Caco-2 (cell line): ENCODE measurements at regions not wholly inside any gene's neighbourhood (a gene's known extent, or its start where the extent isn't known, plus 50 kb on each side); places are given as distances from the start of the nearest gene placed in this dataset.

Experiments
- BruUV-seq: library from RNA; stranded (reverse); fragments of 400-500 nt; replicated peaks from 2 replicates; lab custom pipeline; 2021; lab: Mats Ljungman, UMichigan
- CTCF ChIA-PET: fragments of 300-600 bp; sonication (Branson Sonifier 250); formaldehyde crosslinking; loops from one replicate; lab custom pipeline; 2022; ENCODE audit warnings: antibody characterized with exemption; lab: Charles Lee
- POLR2A ChIA-PET: fragments of 300-600 bp; sonication (Branson Sonifier 250); formaldehyde crosslinking; loops from one replicate; lab custom pipeline; 2022; ENCODE audit warnings: antibody characterized with exemption; lab: Charles Lee
- DNase-seq, 2 experiments: peaks; one replicate each; pipeline versions ENCODE4 v3.0.0 to v3.0.0-alpha.2; 2020 to 2022
- H3K27me3 ChIP-seq: replicated peaks from 2 replicates; pipeline ENCODE4 v1.6.0; 2011; ENCODE audit warnings: low read length; ENCODE audit not compliant: control insufficient read depth, insufficient read depth
- H3K36me3 ChIP-seq: 2 replicates; pipeline ENCODE4 v1.5.1; 2011; ENCODE audit warnings: low read length; ENCODE audit not compliant: control insufficient read depth, insufficient read depth
- H3K4me1 ChIP-seq: fragments of 250-450 bp; sonication (Bioruptor Pico); 2 replicates; pipeline ENCODE4 v1.5.1; 2020; ENCODE audit warnings: mild to moderate bottlenecking
- H3K4me3 ChIP-seq: 2 replicates; pipeline ENCODE4 v1.5.1; 2011; ENCODE audit warnings: low read depth, mild to moderate bottlenecking, control low read depth, low read length
- H3K9me3 ChIP-seq: fragments of 250-450 bp; sonication (Bioruptor Pico); 2 replicates; pipeline ENCODE4 v1.5.1; 2020; ENCODE audit warnings: mild to moderate bottlenecking, moderate library complexity
- H3K27ac Mint-ChIP-seq: one replicate; pipeline ENCODE4 v1.8.0; 2022; ENCODE audit warnings: mixed read lengths; ENCODE audit not compliant: unreplicated experiment
- H3K27me3 Mint-ChIP-seq: one replicate; pipeline ENCODE4 v1.8.0; 2022; ENCODE audit warnings: mixed read lengths; ENCODE audit not compliant: insufficient read depth, unreplicated experiment
- H3K36me3 Mint-ChIP-seq: one replicate; pipeline ENCODE4 v1.8.0; 2022; ENCODE audit warnings: mild to moderate bottlenecking, mixed read lengths; ENCODE audit not compliant: insufficient read depth, unreplicated experiment
- H3K4me1 Mint-ChIP-seq: one replicate; pipeline ENCODE4 v1.8.0; 2022; ENCODE audit warnings: low read depth, mixed read lengths; ENCODE audit not compliant: unreplicated experiment
- H3K4me3 Mint-ChIP-seq: one replicate; pipeline ENCODE4 v1.8.0; 2022; ENCODE audit warnings: mild to moderate bottlenecking, moderate library complexity, mixed read lengths; ENCODE audit not compliant: unreplicated experiment
- H3K9me3 Mint-ChIP-seq: one replicate; pipeline ENCODE4 v1.8.0; 2022; ENCODE audit warnings: mixed read lengths; ENCODE audit not compliant: unreplicated experiment
- intact Hi-C: fragments of 100-400 bp; cut with micrococcal nuclease; formaldehyde crosslinking; loops from one replicate; pipeline ENCODE4 v1.10.0; 2022; ENCODE audit not compliant: unreplicated experiment
- TF ChIP-seq, protein P1 (sequence below), 2 experiments: fragments of 200-600 bp in 1 of 2; IDR thresholded peaks; 1 replicate in 1 of 2; 2 replicates in 1 of 2; pipeline versions ENCODE4 v1.5.1 to v1.8.0; 2011 to 2022; ENCODE audit warnings: antibody characterized with exemption in 1 of 2, control low read depth in 1 of 2, inconsistent platforms in 1 of 2, low read depth in 1 of 2, low read length in 1 of 2, mild to moderate bottlenecking in 1 of 2, moderate library complexity in 1 of 2; ENCODE audit not compliant: insufficient read depth in 1 of 2, severe bottlenecking in 1 of 2, unreplicated experiment in 1 of 2

GRCh38 chr22:49255154-49255553 is 572.5 kb downstream of the BRD1 start:
- no peak for DNase-seq
- TF ChIP-seq, protein P1, sequence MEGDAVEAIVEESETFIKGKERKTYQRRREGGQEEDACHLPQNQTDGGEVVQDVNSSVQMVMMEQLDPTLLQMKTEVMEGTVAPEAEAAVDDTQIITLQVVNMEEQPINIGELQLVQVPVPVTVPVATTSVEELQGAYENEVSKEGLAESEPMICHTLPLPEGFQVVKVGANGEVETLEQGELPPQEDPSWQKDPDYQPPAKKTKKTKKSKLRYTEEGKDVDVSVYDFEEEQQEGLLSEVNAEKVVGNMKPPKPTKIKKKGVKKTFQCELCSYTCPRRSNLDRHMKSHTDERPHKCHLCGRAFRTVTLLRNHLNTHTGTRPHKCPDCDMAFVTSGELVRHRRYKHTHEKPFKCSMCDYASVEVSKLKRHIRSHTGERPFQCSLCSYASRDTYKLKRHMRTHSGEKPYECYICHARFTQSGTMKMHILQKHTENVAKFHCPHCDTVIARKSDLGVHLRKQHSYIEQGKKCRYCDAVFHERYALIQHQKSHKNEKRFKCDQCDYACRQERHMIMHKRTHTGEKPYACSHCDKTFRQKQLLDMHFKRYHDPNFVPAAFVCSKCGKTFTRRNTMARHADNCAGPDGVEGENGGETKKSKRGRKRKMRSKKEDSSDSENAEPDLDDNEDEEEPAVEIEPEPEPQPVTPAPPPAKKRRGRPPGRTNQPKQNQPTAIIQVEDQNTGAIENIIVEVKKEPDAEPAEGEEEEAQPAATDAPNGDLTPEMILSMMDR (IDR thresholded peaks at IDR 0.05; ENCODE audit: insufficient read depth in 1 of 2, low read depth in 1 of 2, low read length in 1 of 2, severe bottlenecking in 1 of 2, unreplicated experiment in 1 of 2), result no peak
- Mint-ChIP-seq H3K9me3 (no peaks in the 10 kb centered on the region), H3K36me3 (no peaks in the 10 kb centered on the region), H3K27me3 (peaks cover 6% of the 10 kb centered on the region), H3K4me3 (no peak overlapping the region), H3K4me1 (no peaks in the 10 kb centered on the region), H3K27ac (no peak overlapping the region)
- intact Hi-C loops, result no loop called here
- CTCF ChIA-PET, result no interaction called here
- Histone ChIP-seq H3K36me3 (no peaks in the 10 kb centered on the region), H3K4me1 (no peaks in the 10 kb centered on the region), H3K4me3 (no peak overlapping the region), H3K27me3 (no peaks in the 10 kb centered on the region), H3K9me3 (no peaks in the 10 kb centered on the region)
- POLR2A ChIA-PET, result no interaction called here
- no TSS peak for BruUV-seq

- CTCF ChIA-PET, result no interaction called here
- no peak for DNase-seq
- no peaks in the 10 kb centered on the region for H3K36me3 Mint-ChIP-seq
Measured at GRCh38 chr22:49253656-49254055, 574.0 kb downstream of the BRD1 start.

GRCh38 chr22:49251371-49251770 is 576.3 kb downstream of the BRD1 start:
- CTCF ChIA-PET, result no interaction called here
- peaks cover 14% of the 10 kb centered on the region for H3K27me3 Mint-ChIP-seq
- no peak for DNase-seq
- no peaks in the 10 kb centered on the region for H3K36me3 Mint-ChIP-seq
- TF ChIP-seq, protein P1 (IDR thresholded peaks at IDR 0.05; ENCODE audit: insufficient read depth in 1 of 2, low read depth in 1 of 2, low read length in 1 of 2, severe bottlenecking in 1 of 2, unreplicated experiment in 1 of 2), result no peak
- H3K4me3 Mint-ChIP-seq, result no peak overlapping the region
- POLR2A ChIA-PET, result no interaction called here
- Histone ChIP-seq H3K27me3 (no peaks in the 10 kb centered on the region), H3K4me3 (no peak overlapping the region), H3K9me3 (no peaks in the 10 kb centered on the region), H3K4me1 (no peaks in the 10 kb centered on the region), H3K36me3 (no peaks in the 10 kb centered on the region)
- H3K27ac Mint-ChIP-seq, result no peak overlapping the region
- BruUV-seq, result no TSS peak
- no peaks in the 10 kb centered on the region for H3K9me3 Mint-ChIP-seq
- no peaks in the 10 kb centered on the region for H3K4me1 Mint-ChIP-seq
- intact Hi-C loops, result no loop called here

More at GRCh38 chr22:49253656-49254055, 574.0 kb downstream of the BRD1 start:
- intact Hi-C loops, result no loop called here
- no TSS peak for BruUV-seq
- no peaks in the 10 kb centered on the region for H3K4me1 Mint-ChIP-seq
- Histone ChIP-seq H3K9me3 (no peaks in the 10 kb centered on the region), H3K4me1 (no peaks in the 10 kb centered on the region), H3K27me3 (no peaks in the 10 kb centered on the region), H3K36me3 (no peaks in the 10 kb centered on the region), H3K4me3 (no peak overlapping the region)
- H3K4me3 Mint-ChIP-seq, result no peak overlapping the region
- no peak overlapping the region for H3K27ac Mint-ChIP-seq
- POLR2A ChIA-PET, result no interaction called here
- H3K9me3 Mint-ChIP-seq, result no peaks in the 10 kb centered on the region
- peaks cover 9% of the 10 kb centered on the region for H3K27me3 Mint-ChIP-seq
- TF ChIP-seq, protein P1 (IDR thresholded peaks at IDR 0.05; ENCODE audit: insufficient read depth in 1 of 2, low read depth in 1 of 2, low read length in 1 of 2, severe bottlenecking in 1 of 2, unreplicated experiment in 1 of 2), result no peak
